ENCODE measurements at regions not wholly inside any gene's neighbourhood (a gene's known extent, or its start where the extent isn't known, plus 50 kb on each side); places are given as distances from the start of the nearest gene placed in this dataset.

GRCh38 chr3:176759815-176760506 lies 437.3 kb downstream of the TBL1XR1 start:
- no peak for DNase-seq
- Histone ChIP-seq H3K9ac (no peak overlapping the region), H3K9me2 (no peaks in the 10 kb centered on the region), H3K4me2 (no peak overlapping the region), H3K4me3 (ENCODE audit: low read depth in 2 of 2, low read length in 1 of 2) (no peak overlapping the region), H3K27me3 (ENCODE audit: insufficient read depth) (no peaks in the 10 kb centered on the region), H3K79me2 (ENCODE audit: insufficient read depth) (no peaks in the 10 kb centered on the region), H3F3A (replicated peaks; ENCODE audit: insufficient read depth) (no peaks in the 10 kb centered on the region), H3K27ac (ENCODE audit: low read depth in 2 of 2, low read length in 1 of 2) (no peak overlapping the region), H3K4me1 (ENCODE audit: control insufficient read depth in 1 of 2, insufficient read depth in 2 of 2, low read depth in 1 of 2, low read length in 1 of 2) (no peaks in the 10 kb centered on the region), H2AFZ (ENCODE audit: low read depth) (no peak overlapping the region), H3K36me3 (replicated peaks in 1 of 2; ENCODE audit: control insufficient read depth in 1 of 2, insufficient read depth in 2 of 2, low read length in 1 of 2) (no peaks in the 10 kb centered on the region), H3K9me3 (no peaks in the 10 kb centered on the region; the same call in 1 of the 2 replicates), H4K20me1 (ENCODE audit: insufficient read depth) (no peaks in the 10 kb centered on the region)
- TF ChIP-seq PBX3 (IDR thresholded peaks at IDR 0.05) (no peak), CHD2 (IDR thresholded peaks at IDR 0.05; ENCODE audit: low read length, partially characterized antibody) (no peak), RAD21 (IDR thresholded peaks at IDR 0.05; ENCODE audit: low read length) (no peak), EP300 (IDR thresholded peaks at IDR 0.05; ENCODE audit: borderline replicate concordance in 1 of 2, low read depth in 1 of 2, low read length in 1 of 2) (no peak), FOSL2 (IDR thresholded peaks at IDR 0.05; ENCODE audit: borderline replicate concordance, low read depth) (no peak), REST (IDR thresholded peaks at IDR 0.05; ENCODE audit: low read depth, low read length) (no peak), YY1 (IDR thresholded peaks at IDR 0.05; ENCODE audit: low read depth) (no peak), MXI1 (IDR thresholded peaks at IDR 0.05; ENCODE audit: low read depth, low read length) (no peak), JUND (IDR thresholded peaks at IDR 0.05) (no peak), NFIC (IDR thresholded peaks at IDR 0.05; ENCODE audit: borderline replicate concordance) (no peak), SMC3 (IDR thresholded peaks at IDR 0.05; ENCODE audit: low read depth, low read length) (no peak), NRF1 (IDR thresholded peaks at IDR 0.05; ENCODE audit: low read depth, low read length) (no peak), USF2 (IDR thresholded peaks at IDR 0.05; ENCODE audit: borderline replicate concordance, low read depth, low read length) (no peak), SIN3A (IDR thresholded peaks at IDR 0.05; ENCODE audit: borderline replicate concordance, low read depth, low read length) (no peak), TEAD4 (IDR thresholded peaks at IDR 0.05; ENCODE audit: borderline replicate concordance, insufficient read depth) (no peak), TCF12 (IDR thresholded peaks at IDR 0.05) (no peak), USF1 (IDR thresholded peaks at IDR 0.05; ENCODE audit: borderline replicate concordance, low read depth) (no peak), ZBTB33 (IDR thresholded peaks at IDR 0.05; ENCODE audit: borderline replicate concordance, low read depth) (no peak), TAF1 (IDR thresholded peaks at IDR 0.05; ENCODE audit: borderline replicate concordance, low read depth, low read length) (no peak), GABPA (IDR thresholded peaks at IDR 0.05; ENCODE audit: low read depth) (no peak)
- ChIA-PET CTCF (no interaction called here), POLR2A (no interaction called here)

Data from SK-N-SH (cell line).